ENCODE measurements at regions not wholly inside any gene's neighbourhood (a gene's known extent, or its start where the extent isn't known, plus 50 kb on each side); places are given as distances from the start of the nearest gene placed in this dataset.

- TF ChIP-seq, protein P1, sequence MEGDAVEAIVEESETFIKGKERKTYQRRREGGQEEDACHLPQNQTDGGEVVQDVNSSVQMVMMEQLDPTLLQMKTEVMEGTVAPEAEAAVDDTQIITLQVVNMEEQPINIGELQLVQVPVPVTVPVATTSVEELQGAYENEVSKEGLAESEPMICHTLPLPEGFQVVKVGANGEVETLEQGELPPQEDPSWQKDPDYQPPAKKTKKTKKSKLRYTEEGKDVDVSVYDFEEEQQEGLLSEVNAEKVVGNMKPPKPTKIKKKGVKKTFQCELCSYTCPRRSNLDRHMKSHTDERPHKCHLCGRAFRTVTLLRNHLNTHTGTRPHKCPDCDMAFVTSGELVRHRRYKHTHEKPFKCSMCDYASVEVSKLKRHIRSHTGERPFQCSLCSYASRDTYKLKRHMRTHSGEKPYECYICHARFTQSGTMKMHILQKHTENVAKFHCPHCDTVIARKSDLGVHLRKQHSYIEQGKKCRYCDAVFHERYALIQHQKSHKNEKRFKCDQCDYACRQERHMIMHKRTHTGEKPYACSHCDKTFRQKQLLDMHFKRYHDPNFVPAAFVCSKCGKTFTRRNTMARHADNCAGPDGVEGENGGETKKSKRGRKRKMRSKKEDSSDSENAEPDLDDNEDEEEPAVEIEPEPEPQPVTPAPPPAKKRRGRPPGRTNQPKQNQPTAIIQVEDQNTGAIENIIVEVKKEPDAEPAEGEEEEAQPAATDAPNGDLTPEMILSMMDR (IDR thresholded peaks at IDR 0.05 in 8 of 11, conservative IDR thresholded peaks at IDR 0.05 in 3 of 11): no peak
- no peak for TF ChIP-seq POLR2AphosphoS5 (IDR thresholded peaks at IDR 0.05)
These were observed 79.8 kb upstream of the FSCB start for GRCh38 chr14:44586910-44587309.
